Embryonic facial prominence (tissue), 1 donor: ENCODE measurements at regions not wholly inside any gene's neighbourhood (a gene's known extent, or its start where the extent isn't known, plus 50 kb on each side); places are given as distances from the start of the nearest gene placed in this dataset.

Experiments used
- DNase-seq: peaks from one replicate; pipeline ENCODE4 v3.0.0-alpha.2; 2016; ENCODE audit errors: extremely low spot score

DNA sequence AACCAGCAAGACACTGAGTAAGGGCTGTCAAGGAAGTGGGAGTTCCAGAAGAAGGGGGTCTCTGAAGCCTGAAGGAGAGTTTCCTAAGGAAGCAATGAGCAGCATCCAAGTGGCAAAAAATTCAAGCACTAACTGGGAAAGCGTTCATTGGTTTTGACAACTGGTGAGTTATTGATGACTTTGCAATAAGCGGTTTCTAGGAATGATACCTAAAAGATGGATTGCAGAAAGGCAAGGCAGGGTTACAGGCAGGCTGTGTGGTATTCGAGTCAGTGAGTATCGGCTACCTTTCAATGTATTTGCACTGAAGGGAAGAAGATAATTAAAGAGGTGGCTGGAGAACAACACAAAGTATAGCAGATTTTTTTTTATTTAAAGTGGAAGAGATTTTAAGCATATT lies 59.3 kb upstream of the NCAM1 start:
- DNase-seq = no peak

DNA sequence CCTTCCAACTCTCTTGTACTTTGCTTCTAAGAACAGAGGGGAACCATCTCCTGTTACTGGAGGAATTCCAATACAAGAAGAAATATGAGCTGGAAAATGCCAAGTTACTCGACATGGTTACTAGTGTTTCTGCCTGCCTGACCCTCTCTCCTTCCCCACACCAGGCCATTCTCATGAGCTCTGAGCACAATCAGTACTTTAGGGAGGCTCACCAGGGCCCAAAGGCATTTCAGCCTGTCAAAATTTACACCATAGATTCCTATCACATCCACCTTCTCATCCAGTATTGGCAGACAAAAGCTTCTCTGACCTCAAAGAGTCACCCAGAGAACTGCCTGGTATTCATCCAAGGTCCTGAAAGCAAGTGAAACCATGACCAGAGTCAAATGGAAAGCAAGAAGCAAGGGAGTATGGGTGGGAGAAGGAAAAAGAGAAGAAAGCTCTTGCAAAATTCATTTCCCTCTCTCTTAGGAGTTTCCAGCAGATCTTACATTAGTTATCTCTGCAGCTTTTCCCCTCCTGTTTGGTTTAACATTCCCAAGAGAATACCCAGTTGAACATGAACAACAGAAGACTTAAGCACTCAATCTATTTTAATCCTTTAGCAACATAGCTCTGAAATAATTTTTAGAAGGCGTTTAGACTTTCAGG lies 58.7 kb upstream of the NCAM1 start:
- DNase-seq = no peak

DNA sequence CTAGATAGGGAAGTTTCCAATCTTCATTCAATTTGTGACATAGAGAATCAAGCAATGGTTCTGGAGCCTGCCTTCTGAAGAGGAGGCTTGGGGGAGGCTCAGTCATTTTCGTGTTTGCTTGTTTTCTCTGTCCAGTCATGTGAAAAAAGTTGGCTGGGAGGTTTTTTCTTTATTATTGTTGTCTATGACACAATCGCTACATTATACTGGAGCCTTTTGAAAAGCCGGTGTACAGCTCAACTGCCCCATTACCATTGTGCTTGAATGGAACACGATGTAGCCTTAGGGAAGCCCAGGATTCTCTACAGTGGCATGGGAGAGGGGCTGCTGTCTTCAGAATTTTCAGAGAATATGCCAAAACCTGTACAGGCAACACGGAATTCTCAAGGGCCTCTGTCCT lies 57.9 kb upstream of the NCAM1 start:
- DNase-seq = no peak

- no peak for DNase-seq
Measured at GRCh38 chr11:112911124-112911523, 50.1 kb upstream of the NCAM1 start.
